HUDEP-2 (cell line): ENCODE measurements at regions not wholly inside any gene's neighbourhood (a gene's known extent, or its start where the extent isn't known, plus 50 kb on each side); places are given as distances from the start of the nearest gene placed in this dataset.
"Not testable (repeated sequence)": the region's sequence is repeated elsewhere in the genome, so short reads cannot be mapped to it uniquely, and the experiment has no call there.

Experiments used
- DNase-seq, 76 experiments: peaks; one replicate each; lab custom pipeline; 2025; ENCODE audit not compliant: unreplicated experiment in 76 of 76; lab: John Stamatoyannopoulos, UW

- DNase-seq = no peak
Measured at GRCh38 chr17:71168053-71168741, 952.6 kb upstream of the SOX9 start.

GRCh38 chr17:71170070-71170469, 950.8 kb upstream of the SOX9 start:
- DNase-seq = no peak

GRCh38 chr17:71171270-71171669, 949.5 kb upstream of the SOX9 start:
- DNase-seq = no peak

- DNase-seq = no peak
Measured at GRCh38 chr17:71173991-71174390, 946.8 kb upstream of the SOX9 start.

GRCh38 chr17:71176331-71176730, 944.5 kb upstream of the SOX9 start:
- no peak for DNase-seq

GRCh38 chr17:71176928-71177443, 943.8 kb upstream of the SOX9 start:
- no peak for DNase-seq

- no peak for DNase-seq
Measured at GRCh38 chr17:71180801-71181385, 939.9 kb upstream of the SOX9 start.

GRCh38 chr17:71183066-71183660, 937.7 kb upstream of the SOX9 start:
- DNase-seq = no peak

- DNase-seq = no peak
Measured at GRCh38 chr17:71184716-71185115, 936.1 kb upstream of the SOX9 start.

GRCh38 chr17:71187145-71187878, 933.5 kb upstream of the SOX9 start:
- DNase-seq = no peak

- no peak for DNase-seq
Measured at GRCh38 chr17:71188811-71189492, 931.9 kb upstream of the SOX9 start.

- DNase-seq = no peak
Measured at GRCh38 chr17:71189493-71189831, 931.4 kb upstream of the SOX9 start.

GRCh38 chr17:71192039-71192555, 928.7 kb upstream of the SOX9 start:
- DNase-seq = no peak

- DNase-seq = no peak
Measured at GRCh38 chr17:71192848-71193247, 928.0 kb upstream of the SOX9 start.

- DNase-seq = no peak
Measured at GRCh38 chr17:71200597-71200996, 920.2 kb upstream of the SOX9 start.

- DNase-seq = no peak
Measured at GRCh38 chr17:71201639-71202038, 919.2 kb upstream of the SOX9 start.

- no peak for DNase-seq
Measured at GRCh38 chr17:71202449-71202848, 918.4 kb upstream of the SOX9 start.

- no peak for DNase-seq
Measured at GRCh38 chr17:71203953-71204352, 916.9 kb upstream of the SOX9 start.

- not testable (repeated sequence) for DNase-seq
Measured at GRCh38 chr17:71205951-71206350, 914.9 kb upstream of the SOX9 start.

- no peak for DNase-seq
Measured at GRCh38 chr17:71208111-71208704, 912.6 kb upstream of the SOX9 start.
